Calu3 (cell line): ENCODE measurements at regions not wholly inside any gene's neighbourhood (a gene's known extent, or its start where the extent isn't known, plus 50 kb on each side); places are given as distances from the start of the nearest gene placed in this dataset.
A peak's percentile ranks its signal among the peaks of the same experiment; 100 is the strongest.
"Not testable (repeated sequence)": the region's sequence is repeated elsewhere in the genome, so short reads cannot be mapped to it uniquely, and the experiment has no call there.

Experiments used
- BruUV-seq: library from RNA; stranded (reverse); fragments of 400-500 nt; replicated peaks from 2 replicates; lab custom pipeline; 2021; lab: Mats Ljungman, UMichigan
- CTCF ChIA-PET: fragments of 300-600 bp; sonication (Branson Sonifier 250); formaldehyde crosslinking; loops from one replicate; lab custom pipeline; 2022; ENCODE audit warnings: antibody characterized with exemption; lab: Charles Lee
- DNase-seq: peaks from one replicate; pipeline ENCODE4 v3.0.0; 2022
- H3K27ac Mint-ChIP-seq: one replicate; pipeline ENCODE4 v1.8.0; 2022; ENCODE audit warnings: mixed read lengths; ENCODE audit not compliant: unreplicated experiment
- H3K27me3 Mint-ChIP-seq: one replicate; pipeline ENCODE4 v1.8.0; 2022; ENCODE audit warnings: mixed read lengths; ENCODE audit not compliant: unreplicated experiment
- H3K36me3 Mint-ChIP-seq: one replicate; pipeline ENCODE4 v1.8.0; 2022; ENCODE audit warnings: mild to moderate bottlenecking, moderate library complexity, mixed read lengths; ENCODE audit not compliant: insufficient read depth, unreplicated experiment
- H3K4me1 Mint-ChIP-seq: one replicate; pipeline ENCODE4 v1.8.0; 2022; ENCODE audit warnings: mild to moderate bottlenecking, low read depth, mixed read lengths; ENCODE audit not compliant: unreplicated experiment
- H3K4me3 Mint-ChIP-seq: one replicate; pipeline ENCODE4 v1.8.0; 2022; ENCODE audit warnings: mild to moderate bottlenecking, low read depth, moderate library complexity, mixed read lengths; ENCODE audit not compliant: unreplicated experiment
- H3K9me3 Mint-ChIP-seq: one replicate; pipeline ENCODE4 v1.8.0; 2022; ENCODE audit warnings: low read depth, mixed read lengths; ENCODE audit not compliant: unreplicated experiment
- intact Hi-C: fragments of 100-400 bp; cut with micrococcal nuclease; formaldehyde crosslinking; loops from one replicate; pipeline ENCODE4 v1.10.0; 2022; ENCODE audit not compliant: unreplicated experiment
- TF ChIP-seq, protein P1 (sequence below): fragments of 200-600 bp; IDR thresholded peaks from one replicate; pipeline ENCODE4 v1.8.0; 2022; ENCODE audit warnings: antibody characterized with exemption; ENCODE audit not compliant: unreplicated experiment

GRCh38 chrX:65874110-65874509 lies 165.8 kb downstream of the VSIG4 start:
- Mint-ChIP-seq H3K36me3 (no peaks in the 10 kb centered on the region), H3K4me1 (peaks cover 17% of the 10 kb centered on the region), H3K4me3 (no peak overlapping the region), H3K27me3 (no peaks in the 10 kb centered on the region), H3K27ac (no peak overlapping the region), H3K9me3 (peaks cover 2% of the 10 kb centered on the region)
- CTCF ChIA-PET, result no interaction called here
- intact Hi-C loops, result loop anchor here (5.0 kb wide), 1 partner anchor 127 kb away; no protein-coding TSS in a partner anchor
- TF ChIP-seq, protein P1, sequence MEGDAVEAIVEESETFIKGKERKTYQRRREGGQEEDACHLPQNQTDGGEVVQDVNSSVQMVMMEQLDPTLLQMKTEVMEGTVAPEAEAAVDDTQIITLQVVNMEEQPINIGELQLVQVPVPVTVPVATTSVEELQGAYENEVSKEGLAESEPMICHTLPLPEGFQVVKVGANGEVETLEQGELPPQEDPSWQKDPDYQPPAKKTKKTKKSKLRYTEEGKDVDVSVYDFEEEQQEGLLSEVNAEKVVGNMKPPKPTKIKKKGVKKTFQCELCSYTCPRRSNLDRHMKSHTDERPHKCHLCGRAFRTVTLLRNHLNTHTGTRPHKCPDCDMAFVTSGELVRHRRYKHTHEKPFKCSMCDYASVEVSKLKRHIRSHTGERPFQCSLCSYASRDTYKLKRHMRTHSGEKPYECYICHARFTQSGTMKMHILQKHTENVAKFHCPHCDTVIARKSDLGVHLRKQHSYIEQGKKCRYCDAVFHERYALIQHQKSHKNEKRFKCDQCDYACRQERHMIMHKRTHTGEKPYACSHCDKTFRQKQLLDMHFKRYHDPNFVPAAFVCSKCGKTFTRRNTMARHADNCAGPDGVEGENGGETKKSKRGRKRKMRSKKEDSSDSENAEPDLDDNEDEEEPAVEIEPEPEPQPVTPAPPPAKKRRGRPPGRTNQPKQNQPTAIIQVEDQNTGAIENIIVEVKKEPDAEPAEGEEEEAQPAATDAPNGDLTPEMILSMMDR, result no peak
- DNase-seq, result no peak
- no TSS peak for BruUV-seq

- Mint-ChIP-seq H3K9me3 (peaks cover under 1% of the 10 kb centered on the region), H3K4me3 (no peak overlapping the region), H3K36me3 (no peaks in the 10 kb centered on the region), H3K4me1 (peaks cover 17% of the 10 kb centered on the region), H3K27me3 (no peaks in the 10 kb centered on the region), H3K27ac (no peak overlapping the region)
- intact Hi-C loops, result loop anchor here (5.0 kb wide), 1 partner anchor 126 kb away; no protein-coding TSS in a partner anchor
- DNase-seq, result no peak
- CTCF ChIA-PET, result no interaction called here
- no TSS peak for BruUV-seq
- TF ChIP-seq, protein P1, result no peak
Measured at GRCh38 chrX:65873385-65873784, 166.5 kb downstream of the VSIG4 start.

- intact Hi-C loops, result loop anchor here (1.0 to 5.0 kb wide), 2 partner anchors 115 to 124 kb away; no protein-coding TSS in a partner anchor
- TF ChIP-seq, protein P1, result peak; percentile 42
- H3K9me3 Mint-ChIP-seq, result no peaks in the 10 kb centered on the region
- H3K4me1 Mint-ChIP-seq, result peaks cover 17% of the 10 kb centered on the region
- peak overlapping the region; percentile 57 for H3K27ac Mint-ChIP-seq
- no TSS peak for BruUV-seq
- no peaks in the 10 kb centered on the region for H3K36me3 Mint-ChIP-seq
- H3K4me3 Mint-ChIP-seq, result no peak overlapping the region
- CTCF ChIA-PET, result interaction anchor here (1.0 to 2.6 kb wide), 2 partner anchors 115 to 128 kb away, joined by 3 to 20 read pairs; no protein-coding TSS in a partner anchor
- peak; percentile 73 for DNase-seq
- H3K27me3 Mint-ChIP-seq, result no peaks in the 10 kb centered on the region
Measured at GRCh38 chrX:65871671-65872311, 168.1 kb downstream of the VSIG4 start.

DNA sequence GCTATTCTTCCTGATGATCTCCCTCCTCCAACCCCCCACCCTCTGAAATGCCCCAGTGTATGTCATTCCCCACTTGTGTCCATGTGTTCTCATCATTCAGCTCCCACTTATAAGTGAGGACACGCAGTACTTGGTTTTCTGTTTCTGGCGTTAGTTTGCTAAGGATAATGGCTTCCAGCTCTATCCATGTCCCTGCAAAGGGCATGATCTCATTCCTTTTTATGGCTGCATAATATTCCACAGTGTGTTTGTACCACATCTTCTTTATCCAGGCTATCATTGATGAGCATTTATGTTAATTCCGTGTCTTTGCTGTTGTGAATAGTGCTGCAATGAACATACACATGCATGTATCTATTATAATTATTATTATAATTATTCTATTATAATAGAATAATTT lies 169.3 kb downstream of the VSIG4 start:
- CTCF ChIA-PET, result interaction anchor here (2.6 kb wide), 1 partner anchor 116 kb away, joined by 20 read pairs; no protein-coding TSS in a partner anchor
- not testable (repeated sequence) for H3K27me3 Mint-ChIP-seq, H3K36me3 Mint-ChIP-seq, H3K4me3 Mint-ChIP-seq, BruUV-seq, H3K27ac Mint-ChIP-seq, DNase-seq, H3K9me3 Mint-ChIP-seq
- intact Hi-C loops, result loop anchor here (5.0 kb wide), 1 partner anchor 123 kb away; no protein-coding TSS in a partner anchor
- peaks cover 17% of the 10 kb centered on the region for H3K4me1 Mint-ChIP-seq

- Mint-ChIP-seq H3K36me3 (no peaks in the 10 kb centered on the region), H3K4me1 (peaks cover 3% of the 10 kb centered on the region), H3K27me3 (peaks cover 15% of the 10 kb centered on the region), H3K4me3 (no peak overlapping the region), H3K27ac (no peak overlapping the region), H3K9me3 (peaks cover 4% of the 10 kb centered on the region)
- DNase-seq, result no peak
- CTCF ChIA-PET, result no interaction called here
- intact Hi-C loops, result no loop called here
- BruUV-seq, result no TSS peak
- TF ChIP-seq, protein P1, result no peak
Measured at GRCh38 chrX:65866773-65867172, 173.1 kb downstream of the VSIG4 start.
